ENCODE measurements at regions not wholly inside any gene's neighbourhood (a gene's known extent, or its start where the extent isn't known, plus 50 kb on each side); places are given as distances from the start of the nearest gene placed in this dataset.

GRCh38 chr14:30330033-30330432, 228.9 kb upstream of the G2E3 start:
- H3K4me3 ChIP-seq (ENCODE audit: low read length) = no peak overlapping the region
- DNase-seq (ENCODE audit: low read depth) = no peak
- TF ChIP-seq CTCF (IDR thresholded peaks at IDR 0.05; ENCODE audit: insufficient read depth, low read depth, low read length, missing control alignments) = no peak

- TF ChIP-seq CTCF (IDR thresholded peaks at IDR 0.05; ENCODE audit: insufficient read depth, low read depth, low read length, missing control alignments) = peak; percentile 49
- no peak overlapping the region for H3K4me3 ChIP-seq (ENCODE audit: low read length)
- peak; percentile 23 for DNase-seq (ENCODE audit: low read depth)
Observed at GRCh38 chr14:30330445-30330844, 228.5 kb upstream of the G2E3 start.

GRCh38 chr14:30331030-30331429, 227.9 kb upstream of the G2E3 start:
- DNase-seq (ENCODE audit: low read depth) = no peak
- no peak for TF ChIP-seq CTCF (IDR thresholded peaks at IDR 0.05; ENCODE audit: insufficient read depth, low read depth, low read length, missing control alignments)

GRCh38 chr14:30332374-30332773, 226.6 kb upstream of the G2E3 start:
- no peak for TF ChIP-seq CTCF (IDR thresholded peaks at IDR 0.05; ENCODE audit: insufficient read depth, low read depth, low read length, missing control alignments)
- no peak overlapping the region for H3K4me3 ChIP-seq (ENCODE audit: low read length)
- no peak for DNase-seq (ENCODE audit: low read depth)

More at GRCh38 chr14:30331030-30331429, 227.9 kb upstream of the G2E3 start:
- no peak overlapping the region for H3K4me3 ChIP-seq (ENCODE audit: low read length)

- no peak overlapping the region for H3K4me3 ChIP-seq (ENCODE audit: low read length)
- DNase-seq (ENCODE audit: low read depth) = no peak
- TF ChIP-seq CTCF (IDR thresholded peaks at IDR 0.05; ENCODE audit: insufficient read depth, low read depth, low read length, missing control alignments) = no peak
Observed at GRCh38 chr14:30333934-30334333, 225.0 kb upstream of the G2E3 start.

GRCh38 chr14:30337456-30337855, 221.5 kb upstream of the G2E3 start:
- DNase-seq (ENCODE audit: low read depth) = peak; percentile 18
- TF ChIP-seq CTCF (IDR thresholded peaks at IDR 0.05; ENCODE audit: insufficient read depth, low read depth, low read length, missing control alignments) = no peak
- H3K4me3 ChIP-seq (ENCODE audit: low read length) = no peak overlapping the region

GRCh38 chr14:30339311-30339901, 219.6 kb upstream of the G2E3 start:
- H3K4me3 ChIP-seq (ENCODE audit: low read length) = no peak overlapping the region
- no peak for DNase-seq (ENCODE audit: low read depth)
- TF ChIP-seq CTCF (IDR thresholded peaks at IDR 0.05; ENCODE audit: insufficient read depth, low read depth, low read length, missing control alignments) = no peak
